ENCODE measurements at regions not wholly inside any gene's neighbourhood (a gene's known extent, or its start where the extent isn't known, plus 50 kb on each side); places are given as distances from the start of the nearest gene placed in this dataset.

GRCh38 chr4:145319751-145320150 is 139.4 kb upstream of the OTUD4 start:
- no peak for TF ChIP-seq EZH2phosphoT487 (IDR thresholded peaks at IDR 0.05; ENCODE audit: borderline replicate concordance)
- TF ChIP-seq, protein P1, sequence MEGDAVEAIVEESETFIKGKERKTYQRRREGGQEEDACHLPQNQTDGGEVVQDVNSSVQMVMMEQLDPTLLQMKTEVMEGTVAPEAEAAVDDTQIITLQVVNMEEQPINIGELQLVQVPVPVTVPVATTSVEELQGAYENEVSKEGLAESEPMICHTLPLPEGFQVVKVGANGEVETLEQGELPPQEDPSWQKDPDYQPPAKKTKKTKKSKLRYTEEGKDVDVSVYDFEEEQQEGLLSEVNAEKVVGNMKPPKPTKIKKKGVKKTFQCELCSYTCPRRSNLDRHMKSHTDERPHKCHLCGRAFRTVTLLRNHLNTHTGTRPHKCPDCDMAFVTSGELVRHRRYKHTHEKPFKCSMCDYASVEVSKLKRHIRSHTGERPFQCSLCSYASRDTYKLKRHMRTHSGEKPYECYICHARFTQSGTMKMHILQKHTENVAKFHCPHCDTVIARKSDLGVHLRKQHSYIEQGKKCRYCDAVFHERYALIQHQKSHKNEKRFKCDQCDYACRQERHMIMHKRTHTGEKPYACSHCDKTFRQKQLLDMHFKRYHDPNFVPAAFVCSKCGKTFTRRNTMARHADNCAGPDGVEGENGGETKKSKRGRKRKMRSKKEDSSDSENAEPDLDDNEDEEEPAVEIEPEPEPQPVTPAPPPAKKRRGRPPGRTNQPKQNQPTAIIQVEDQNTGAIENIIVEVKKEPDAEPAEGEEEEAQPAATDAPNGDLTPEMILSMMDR (conservative IDR thresholded peaks at IDR 0.05; ENCODE audit: low read length) = no peak
